Ovary (tissue), 3 donors: ENCODE measurements at regions not wholly inside any gene's neighbourhood (a gene's known extent, or its start where the extent isn't known, plus 50 kb on each side); places are given as distances from the start of the nearest gene placed in this dataset.

Experiments
- EP300 ChIP-seq: sonication (generic); formaldehyde crosslinking; IDR thresholded peaks from one replicate; pipeline ENCODE4 v1.6.1; 2017; ENCODE audit warnings: antibody characterized with exemption
- POLR2A ChIP-seq: fragments of 450-650 bp; IDR thresholded peaks from one replicate; pipeline ENCODE4 v1.6.1; 2017; ENCODE audit warnings: antibody characterized with exemption, mild to moderate bottlenecking, moderate library complexity
- TF ChIP-seq, protein P1 (sequence below), 3 donors: fragments of 450-650 bp in 2 of 3; fragments of 200-600 bp in 1 of 3; IDR thresholded peaks; one replicate each; pipeline versions ENCODE4 v1.5.1 to v1.8.0; 2016 to 2022; ENCODE audit warnings: antibody characterized with exemption in 3 of 3, mild to moderate bottlenecking in 1 of 3
- donor health status: DM: no; HTN: no; CAD: no.

DNA sequence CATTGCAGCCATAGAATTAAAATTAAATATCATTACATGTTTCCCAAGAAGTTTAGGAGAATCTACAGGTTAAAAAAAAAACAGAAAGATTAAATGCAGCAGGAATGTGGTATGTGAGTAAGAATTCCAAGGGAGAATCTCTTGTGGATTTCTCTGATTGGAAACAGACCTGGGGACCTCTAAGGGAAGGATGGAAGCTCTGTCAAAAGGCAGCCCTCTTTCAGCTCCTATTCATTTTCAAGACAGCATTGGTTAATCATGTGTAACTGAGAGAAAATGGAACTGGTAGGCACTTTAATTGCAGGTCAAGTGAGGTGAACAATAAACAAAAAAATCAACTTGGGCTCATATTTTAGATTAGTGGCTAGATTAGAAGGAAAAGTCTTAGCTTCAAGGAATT, 81.4 kb upstream of the MTPN start:
- TF ChIP-seq, protein P1, sequence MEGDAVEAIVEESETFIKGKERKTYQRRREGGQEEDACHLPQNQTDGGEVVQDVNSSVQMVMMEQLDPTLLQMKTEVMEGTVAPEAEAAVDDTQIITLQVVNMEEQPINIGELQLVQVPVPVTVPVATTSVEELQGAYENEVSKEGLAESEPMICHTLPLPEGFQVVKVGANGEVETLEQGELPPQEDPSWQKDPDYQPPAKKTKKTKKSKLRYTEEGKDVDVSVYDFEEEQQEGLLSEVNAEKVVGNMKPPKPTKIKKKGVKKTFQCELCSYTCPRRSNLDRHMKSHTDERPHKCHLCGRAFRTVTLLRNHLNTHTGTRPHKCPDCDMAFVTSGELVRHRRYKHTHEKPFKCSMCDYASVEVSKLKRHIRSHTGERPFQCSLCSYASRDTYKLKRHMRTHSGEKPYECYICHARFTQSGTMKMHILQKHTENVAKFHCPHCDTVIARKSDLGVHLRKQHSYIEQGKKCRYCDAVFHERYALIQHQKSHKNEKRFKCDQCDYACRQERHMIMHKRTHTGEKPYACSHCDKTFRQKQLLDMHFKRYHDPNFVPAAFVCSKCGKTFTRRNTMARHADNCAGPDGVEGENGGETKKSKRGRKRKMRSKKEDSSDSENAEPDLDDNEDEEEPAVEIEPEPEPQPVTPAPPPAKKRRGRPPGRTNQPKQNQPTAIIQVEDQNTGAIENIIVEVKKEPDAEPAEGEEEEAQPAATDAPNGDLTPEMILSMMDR (IDR thresholded peaks at IDR 0.05), result no peak
- TF ChIP-seq EP300, result no peak
- TF ChIP-seq POLR2A, result no peak
